Activated CD8-positive, alpha-beta T cell treated with anti-CD3 and anti-CD28 coated beads for 36 hours (primary cell): ENCODE measurements at regions not wholly inside any gene's neighbourhood (a gene's known extent, or its start where the extent isn't known, plus 50 kb on each side); places are given as distances from the start of the nearest gene placed in this dataset.

Source experiments
- ATAC-seq: fragments of 200-7000 bp; cut with Tn5 transposase; one replicate; pipeline ENCODE4 v1.10.0; 2021; ENCODE audit warnings: mild to moderate bottlenecking, moderate library complexity
- CTCF ChIA-PET: fragments of 350-600 bp; sonication (Branson Sonifier 250); formaldehyde crosslinking; loops from one replicate; lab custom pipeline; 2021; ENCODE audit warnings: antibody characterized with exemption; lab: Charles Lee
- POLR2A ChIA-PET: fragments of 350-600 bp; sonication (Branson Sonifier 250); formaldehyde crosslinking; loops from one replicate; lab custom pipeline; 2021; ENCODE audit warnings: antibody characterized with exemption; lab: Charles Lee
- DNase-seq: peaks from one replicate; pipeline ENCODE4 v3.0.0-alpha.2; 2020
- H3K27ac Mint-ChIP-seq: one replicate; pipeline ENCODE4 v1.8.0; 2021; ENCODE audit warnings: mild to moderate bottlenecking, mixed read lengths
- H3K27me3 Mint-ChIP-seq: one replicate; pipeline ENCODE4 v1.8.0; 2021; ENCODE audit warnings: mixed read lengths
- H3K36me3 Mint-ChIP-seq: one replicate; pipeline ENCODE4 v1.8.0; 2021; ENCODE audit warnings: low read depth, mixed read lengths
- H3K4me1 Mint-ChIP-seq: one replicate; pipeline ENCODE4 v1.8.0; 2021; ENCODE audit warnings: low read depth, mixed read lengths
- H3K4me3 Mint-ChIP-seq: one replicate; pipeline ENCODE4 v1.8.0; 2021; ENCODE audit warnings: mild to moderate bottlenecking, moderate library complexity, mixed read lengths
- H3K9me3 Mint-ChIP-seq: one replicate; pipeline ENCODE4 v1.8.0; 2021; ENCODE audit warnings: mixed read lengths
- intact Hi-C: fragments of 100-400 bp; cut with micrococcal nuclease; formaldehyde crosslinking; loops from one replicate; pipeline ENCODE4 v1.10.0; 2022
- TF ChIP-seq, protein P1 (sequence below): fragments of 200-600 bp; IDR thresholded peaks from one replicate; pipeline ENCODE4 v1.8.0; 2022; ENCODE audit warnings: antibody characterized with exemption, mild to moderate bottlenecking

DNA sequence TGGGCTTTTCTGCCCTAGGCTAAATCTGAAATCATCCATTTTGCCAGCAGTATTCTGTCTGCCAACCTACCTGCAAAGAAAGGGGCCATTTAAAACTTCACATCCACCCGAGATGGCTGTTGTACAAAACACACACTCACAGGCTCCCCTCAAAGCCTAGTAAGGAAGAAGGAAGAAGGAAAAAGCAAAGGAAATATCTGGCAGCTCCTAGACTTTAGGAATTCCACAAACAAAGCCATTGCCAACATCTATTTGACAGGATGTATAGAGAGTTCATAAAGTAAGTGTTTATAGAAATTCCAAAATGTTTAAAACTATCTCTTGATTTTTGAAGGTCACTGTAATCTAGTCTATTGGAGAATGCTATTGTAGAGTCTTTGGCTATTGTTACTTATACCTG, 91.9 kb upstream of the THBS1 start:
- DNase-seq (no peak), ATAC-seq (no peak)
- no peaks in the 10 kb centered on the region for H3K4me1 Mint-ChIP-seq
- peaks cover 2% of the 10 kb centered on the region for H3K27me3 Mint-ChIP-seq
- H3K27ac Mint-ChIP-seq = no peak overlapping the region
- ChIA-PET POLR2A (no interaction called here), CTCF (no interaction called here)
- TF ChIP-seq, protein P1, sequence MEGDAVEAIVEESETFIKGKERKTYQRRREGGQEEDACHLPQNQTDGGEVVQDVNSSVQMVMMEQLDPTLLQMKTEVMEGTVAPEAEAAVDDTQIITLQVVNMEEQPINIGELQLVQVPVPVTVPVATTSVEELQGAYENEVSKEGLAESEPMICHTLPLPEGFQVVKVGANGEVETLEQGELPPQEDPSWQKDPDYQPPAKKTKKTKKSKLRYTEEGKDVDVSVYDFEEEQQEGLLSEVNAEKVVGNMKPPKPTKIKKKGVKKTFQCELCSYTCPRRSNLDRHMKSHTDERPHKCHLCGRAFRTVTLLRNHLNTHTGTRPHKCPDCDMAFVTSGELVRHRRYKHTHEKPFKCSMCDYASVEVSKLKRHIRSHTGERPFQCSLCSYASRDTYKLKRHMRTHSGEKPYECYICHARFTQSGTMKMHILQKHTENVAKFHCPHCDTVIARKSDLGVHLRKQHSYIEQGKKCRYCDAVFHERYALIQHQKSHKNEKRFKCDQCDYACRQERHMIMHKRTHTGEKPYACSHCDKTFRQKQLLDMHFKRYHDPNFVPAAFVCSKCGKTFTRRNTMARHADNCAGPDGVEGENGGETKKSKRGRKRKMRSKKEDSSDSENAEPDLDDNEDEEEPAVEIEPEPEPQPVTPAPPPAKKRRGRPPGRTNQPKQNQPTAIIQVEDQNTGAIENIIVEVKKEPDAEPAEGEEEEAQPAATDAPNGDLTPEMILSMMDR = no peak
- no peak overlapping the region for H3K4me3 Mint-ChIP-seq
- H3K9me3 Mint-ChIP-seq = no peaks in the 10 kb centered on the region
- H3K36me3 Mint-ChIP-seq = no peaks in the 10 kb centered on the region
- intact Hi-C loops = no loop called here

- Mint-ChIP-seq H3K4me3 (no peak overlapping the region), H3K36me3 (no peaks in the 10 kb centered on the region), H3K4me1 (no peaks in the 10 kb centered on the region), H3K9me3 (no peaks in the 10 kb centered on the region), H3K27me3 (peaks cover 3% of the 10 kb centered on the region), H3K27ac (no peak overlapping the region)
- intact Hi-C loops = no loop called here
- TF ChIP-seq, protein P1 = no peak
- CTCF ChIA-PET = no interaction called here
- DNase-seq (no peak), ATAC-seq (no peak)
- POLR2A ChIA-PET = no interaction called here
These were observed 89.6 kb upstream of the THBS1 start for GRCh38 chr15:39491115-39491885.

DNA sequence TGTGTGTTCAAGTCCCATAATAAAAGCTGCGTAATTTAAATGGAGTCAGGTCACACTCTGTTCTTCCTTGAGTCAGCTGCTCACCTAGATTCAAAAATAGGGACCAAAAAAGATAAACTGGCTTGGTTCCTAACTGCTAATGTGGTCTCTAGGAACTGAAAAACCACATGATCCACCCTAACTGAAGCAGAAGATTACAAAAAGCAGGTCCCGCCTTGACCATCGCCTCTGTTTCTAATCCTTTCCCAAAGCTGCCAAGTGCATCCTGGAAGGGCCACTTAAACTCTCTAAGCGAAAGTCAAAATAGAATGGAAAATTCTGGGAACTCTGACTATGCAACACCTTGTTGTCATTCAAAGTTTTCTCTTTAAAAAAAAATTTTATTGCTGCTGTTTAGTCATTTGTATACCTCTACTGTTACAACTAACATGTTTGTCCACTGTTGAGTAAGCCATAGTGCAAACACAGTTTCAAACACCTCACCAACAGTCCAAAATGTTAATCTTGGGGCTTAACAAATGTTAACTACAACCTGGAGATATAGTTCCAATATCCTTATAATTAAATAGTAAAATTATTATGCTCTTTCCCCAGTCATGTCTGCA, 88.9 kb upstream of the THBS1 start:
- peaks cover 7% of the 10 kb centered on the region for H3K27me3 Mint-ChIP-seq
- DNase-seq (no peak), ATAC-seq (no peak)
- no peaks in the 10 kb centered on the region for H3K4me1 Mint-ChIP-seq
- intact Hi-C loops = no loop called here
- H3K27ac Mint-ChIP-seq = no peak overlapping the region
- TF ChIP-seq, protein P1 = no peak
- no peak overlapping the region for H3K4me3 Mint-ChIP-seq
- CTCF ChIA-PET = no interaction called here
- no peaks in the 10 kb centered on the region for H3K9me3 Mint-ChIP-seq
- POLR2A ChIA-PET = no interaction called here
- H3K36me3 Mint-ChIP-seq = no peaks in the 10 kb centered on the region

GRCh38 chr15:39493424-39494067, 87.3 kb upstream of the THBS1 start:
- CTCF ChIA-PET = interaction anchor here (0.7 kb wide), 1 partner anchor 87 kb away, joined by 3 read pairs; no protein-coding TSS in a partner anchor

More at GRCh38 chr15:39493424-39494067, 87.3 kb upstream of the THBS1 start:
- H3K27ac Mint-ChIP-seq = no peak overlapping the region
- TF ChIP-seq, protein P1 = no peak
- H3K36me3 Mint-ChIP-seq = no peaks in the 10 kb centered on the region
- no peak overlapping the region for H3K4me3 Mint-ChIP-seq
- no peaks in the 10 kb centered on the region for H3K9me3 Mint-ChIP-seq
- POLR2A ChIA-PET = no interaction called here
- no peak for DNase-seq
- peaks cover 8% of the 10 kb centered on the region for H3K27me3 Mint-ChIP-seq
- no peak for ATAC-seq
- intact Hi-C loops = no loop called here
- peaks cover 4% of the 10 kb centered on the region for H3K4me1 Mint-ChIP-seq
